HL-60 (cell line): ENCODE measurements at regions not wholly inside any gene's neighbourhood (a gene's known extent, or its start where the extent isn't known, plus 50 kb on each side); places are given as distances from the start of the nearest gene placed in this dataset.
"Not testable (repeated sequence)": the region's sequence is repeated elsewhere in the genome, so short reads cannot be mapped to it uniquely, and the experiment has no call there.

ENCODE experiments used
- DNase-seq, 2 experiments: peaks; one replicate each; pipeline ENCODE4 v3.0.0-alpha.2; 2010 to 2020; ENCODE audit warnings: low read depth in 1 of 2, low spot score in 1 of 2
- H3K27ac ChIP-seq: fragments of 250-450 bp; sonication (Bioruptor Pico); replicated peaks from 2 replicates; pipeline ENCODE4 v1.5.1; 2020; ENCODE audit warnings: mild to moderate bottlenecking, moderate library complexity
- H3K27me3 ChIP-seq: fragments of 250-450 bp; sonication (Bioruptor Pico); 2 replicates; pipeline ENCODE4 v1.5.1; 2021; ENCODE audit warnings: mild to moderate bottlenecking, moderate library complexity; ENCODE audit not compliant: insufficient read depth, poor library complexity, severe bottlenecking
- H3K4me3 ChIP-seq: replicated peaks from 2 replicates; pipeline ENCODE4 v1.5.1; 2011; ENCODE audit warnings: mild to moderate bottlenecking, control low read depth, low read length; ENCODE audit not compliant: insufficient read depth
- CTCF ChIP-seq: IDR thresholded peaks from one replicate; pipeline ENCODE4 v1.5.1; 2011; ENCODE audit warnings: low read length, control low read depth, inconsistent platforms; ENCODE audit not compliant: insufficient read depth
- GABPA ChIP-seq: IDR thresholded peaks from 2 replicates; pipeline ENCODE4 v1.6.1; 2012; ENCODE audit warnings: low read depth
- POLR2AphosphoS5 ChIP-seq: IDR thresholded peaks from 2 replicates; pipeline ENCODE4 v1.6.1; 2012; ENCODE audit warnings: low read depth
- REST ChIP-seq: IDR thresholded peaks from 2 replicates; pipeline ENCODE4 v1.6.1; 2012; ENCODE audit warnings: low read depth; ENCODE audit not compliant: insufficient replicate concordance
- SPI1 ChIP-seq: IDR thresholded peaks from 2 replicates; pipeline ENCODE4 v1.6.1; 2012; ENCODE audit warnings: low read depth, mild to moderate bottlenecking, borderline replicate concordance

GRCh38 chr9:74172874-74173273 lies 324.3 kb upstream of the RORB start:
- no peak for DNase-seq
- Histone ChIP-seq H3K27me3 (no peaks in the 10 kb centered on the region), H3K27ac (no peak overlapping the region), H3K4me3 (no peak overlapping the region)
- TF ChIP-seq GABPA (no peak), REST (no peak), POLR2AphosphoS5 (no peak), SPI1 (no peak), CTCF (no peak)

GRCh38 chr9:74173284-74173683 lies 323.9 kb upstream of the RORB start:
- Histone ChIP-seq H3K27ac (no peak overlapping the region), H3K4me3 (no peak overlapping the region), H3K27me3 (no peaks in the 10 kb centered on the region)
- DNase-seq = no peak
- TF ChIP-seq REST (no peak), SPI1 (no peak), GABPA (no peak), POLR2AphosphoS5 (no peak), CTCF (no peak)

- H3K27ac ChIP-seq, DNase-seq, H3K4me3 ChIP-seq, H3K27me3 ChIP-seq: not testable (repeated sequence)
These were observed 299.4 kb upstream of the RORB start for GRCh38 chr9:74197771-74198170.

- DNase-seq = no peak
- Histone ChIP-seq H3K27me3 (no peaks in the 10 kb centered on the region), H3K4me3 (no peak overlapping the region), H3K27ac (no peak overlapping the region)
- no peak for TF ChIP-seq POLR2AphosphoS5
- no peak for TF ChIP-seq SPI1
- no peak for TF ChIP-seq REST
- TF ChIP-seq GABPA = no peak
- no peak for TF ChIP-seq CTCF
These were observed 292.1 kb upstream of the RORB start for GRCh38 chr9:74205056-74205455.
